ENCODE measurements at regions not wholly inside any gene's neighbourhood (a gene's known extent, or its start where the extent isn't known, plus 50 kb on each side); places are given as distances from the start of the nearest gene placed in this dataset.

DNA sequence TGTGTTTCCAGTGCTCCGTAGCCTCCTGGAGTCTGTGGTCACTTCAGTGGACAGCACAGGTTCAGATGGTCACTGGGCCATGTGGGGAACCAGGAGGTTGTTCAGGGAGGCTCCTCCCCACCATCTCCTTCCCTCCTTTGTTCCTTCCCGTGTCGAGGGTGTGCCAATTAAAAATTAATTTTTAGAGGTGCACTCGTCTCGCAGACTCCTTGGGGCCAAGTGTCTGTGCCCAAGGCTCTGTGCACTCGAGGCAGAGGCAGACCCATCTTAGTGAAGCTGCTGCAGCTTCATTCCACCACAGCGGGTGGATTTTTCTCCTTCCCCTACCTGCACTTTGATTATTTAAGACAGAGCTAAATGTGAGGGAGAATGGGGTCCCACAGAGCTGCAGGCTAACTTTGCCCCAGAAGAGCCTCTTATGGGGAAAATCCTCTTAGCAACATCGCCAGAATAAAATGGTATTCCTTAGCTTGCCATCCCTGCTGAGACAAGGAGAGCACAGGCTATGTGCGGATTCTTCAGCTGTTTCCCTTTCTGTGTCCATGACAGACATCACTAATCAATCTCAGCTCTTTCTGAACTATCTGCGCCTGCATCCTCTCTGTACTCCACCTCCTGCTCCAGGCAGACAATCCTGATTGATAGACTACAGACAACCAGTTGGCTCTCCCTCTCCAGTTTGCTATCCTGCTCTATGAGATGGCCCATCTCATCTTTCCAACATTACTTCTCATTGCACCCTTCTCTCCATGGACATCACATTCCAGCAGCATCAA is 159.5 kb downstream of the VRK1 start:
- H4K5ac ChIP-seq (ENCODE audit: low read depth, low read length), result no peak overlapping the region
- no peaks in the 10 kb centered on the region for H4K20me1 ChIP-seq (ENCODE audit: insufficient read depth, low read length)
- no peak overlapping the region for H2BK15ac ChIP-seq (ENCODE audit: low read depth, low read length)
- H3K27me3 ChIP-seq (ENCODE audit: control insufficient read depth, insufficient read depth, low read length), result no peaks in the 10 kb centered on the region
- H2AK9ac ChIP-seq (replicated peaks; ENCODE audit: low read depth, low read length, poor library complexity), result no peak overlapping the region
- dilution Hi-C loops (cut with HindIII; ENCODE audit: low sequenced_read_pairs, unreplicated experiment), result no loop called here
- no peak overlapping the region for H2BK20ac ChIP-seq (ENCODE audit: low read depth, low read length)
- CTCF ChIA-PET, result no interaction called here
- peaks cover 39% of the 10 kb centered on the region for H3K9me3 ChIP-seq (ENCODE audit: control insufficient read depth, insufficient read depth, low read length)
- intact Hi-C loops (cut with micrococcal nuclease), result no loop called here
- BruUV-seq (replicated peaks), result no TSS peak
- no peaks in the 10 kb centered on the region for H3K9me1 ChIP-seq (ENCODE audit: insufficient read depth, low read length)
- no peak overlapping the region for H4K8ac ChIP-seq (ENCODE audit: low read depth in 2 of 2, low read length in 2 of 2)
- 88% methylated on average over 2 of the region's 10 CpGs; no CpG with 5 or more reads in 1 of the 2 experiments for WGBS, 2 experiments (ENCODE audit: extremely low coverage in 2 of 2, insufficient read length in 1 of 2)
- in situ Hi-C loops (cut with MboI; ENCODE audit: low sequenced_read_pairs), result no loop called here
- H3K4ac ChIP-seq (ENCODE audit: low read depth, low read length), result no peak overlapping the region
- no peaks in the 10 kb centered on the region for H3K4me1 ChIP-seq (ENCODE audit: control insufficient read depth, insufficient read depth, low read length)
- no peak overlapping the region for H3K56ac ChIP-seq (ENCODE audit: extremely low read depth, insufficient read depth, low read length)
- H2AK5ac ChIP-seq (ENCODE audit: low read depth, low read length), result no peak overlapping the region
- H4K91ac ChIP-seq (ENCODE audit: insufficient read depth, low read depth, low read length), result no peak overlapping the region
- no peak overlapping the region for H3K18ac ChIP-seq (ENCODE audit: low read depth, low read length)
- no peak overlapping the region for H3K4me3 ChIP-seq (ENCODE audit: insufficient read depth, low read depth, low read length)
- no peaks in the 10 kb centered on the region for H3K79me1 ChIP-seq (ENCODE audit: low read depth in 1 of 2, low read length in 2 of 2)
- H2BK5ac ChIP-seq (ENCODE audit: low read depth, low read length, poor library complexity, severe bottlenecking), result no peak overlapping the region
- no peak overlapping the region for H3K9ac ChIP-seq (ENCODE audit: low read depth, low read length)
- POLR2A ChIA-PET (ENCODE audit: unreplicated experiment), result no interaction called here
- ATAC-seq (ENCODE audit: low read depth), result no peak
- no peak overlapping the region for H3K27ac ChIP-seq (ENCODE audit: insufficient read depth, low read length)
- no peak overlapping the region for H3K23ac ChIP-seq (ENCODE audit: low read depth, low read length)
- H3K14ac ChIP-seq (replicated peaks; ENCODE audit: low read depth, low read length), result no peak overlapping the region
- no peak for DNase-seq
- H3K36me3 ChIP-seq (ENCODE audit: control insufficient read depth, insufficient read depth, low read length), result no peaks in the 10 kb centered on the region
- no peak overlapping the region for H2BK120ac ChIP-seq (ENCODE audit: low read depth, low read length)
- no peak overlapping the region for H2AFZ ChIP-seq (replicated peaks; ENCODE audit: low read length, poor library complexity)
- TF ChIP-seq SMC3 (IDR thresholded peaks at IDR 0.05; ENCODE audit: low read depth, low read length), result no peak
- TF ChIP-seq NFE2L2 (IDR thresholded peaks at IDR 0.05; ENCODE audit: low read depth, low read length), result no peak
- TF ChIP-seq CHD1 (IDR thresholded peaks at IDR 0.05; ENCODE audit: low read depth, low read length), result no peak
- TF ChIP-seq BHLHE40 (IDR thresholded peaks at IDR 0.05; ENCODE audit: low read depth, low read length), result no peak
- no peak for TF ChIP-seq MAZ (IDR thresholded peaks at IDR 0.05; ENCODE audit: borderline replicate concordance, low read depth, low read length)
- no peak for TF ChIP-seq POLR2A (IDR thresholded peaks at IDR 0.05; ENCODE audit: low read depth, low read length)
- TF ChIP-seq CEBPB (IDR thresholded peaks at IDR 0.05; ENCODE audit: low read depth, low read length), result no peak
- TF ChIP-seq, protein P1, sequence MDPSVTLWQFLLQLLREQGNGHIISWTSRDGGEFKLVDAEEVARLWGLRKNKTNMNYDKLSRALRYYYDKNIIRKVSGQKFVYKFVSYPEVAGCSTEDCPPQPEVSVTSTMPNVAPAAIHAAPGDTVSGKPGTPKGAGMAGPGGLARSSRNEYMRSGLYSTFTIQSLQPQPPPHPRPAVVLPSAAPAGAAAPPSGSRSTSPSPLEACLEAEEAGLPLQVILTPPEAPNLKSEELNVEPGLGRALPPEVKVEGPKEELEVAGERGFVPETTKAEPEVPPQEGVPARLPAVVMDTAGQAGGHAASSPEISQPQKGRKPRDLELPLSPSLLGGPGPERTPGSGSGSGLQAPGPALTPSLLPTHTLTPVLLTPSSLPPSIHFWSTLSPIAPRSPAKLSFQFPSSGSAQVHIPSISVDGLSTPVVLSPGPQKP (IDR thresholded peaks at IDR 0.05; ENCODE audit: borderline replicate concordance, low read depth, low read length), result no peak
- TF ChIP-seq MAFK (IDR thresholded peaks at IDR 0.05; ENCODE audit: low read depth, low read length), result no peak
- TF ChIP-seq RCOR1 (IDR thresholded peaks at IDR 0.05; ENCODE audit: insufficient replicate concordance, low read length), result no peak
- no peak for TF ChIP-seq CTCF (conservative IDR thresholded peaks at IDR 0.05; ENCODE audit: low read depth, low read length)
- TF ChIP-seq USF2 (IDR thresholded peaks at IDR 0.05; ENCODE audit: low read depth, low read length), result no peak
- no peak for TF ChIP-seq MXI1 (IDR thresholded peaks at IDR 0.05; ENCODE audit: borderline replicate concordance, low read depth, low read length)
- TF ChIP-seq FOS (IDR thresholded peaks at IDR 0.05; ENCODE audit: low read depth, low read length), result no peak
- no peak for TF ChIP-seq RFX5 (IDR thresholded peaks at IDR 0.05; ENCODE audit: low read depth, low read length)
- TF ChIP-seq RAD21 (IDR thresholded peaks at IDR 0.05; ENCODE audit: low read length), result no peak
- no peak overlapping the region for H3K4me2 ChIP-seq (ENCODE audit: low read depth, low read length)

Measured in IMR-90 (cell line).